Activated CD4-positive, alpha-beta T cell treated with anti-CD3 and anti-CD28 coated beads for 36 hours (primary cell): ENCODE measurements at regions not wholly inside any gene's neighbourhood (a gene's known extent, or its start where the extent isn't known, plus 50 kb on each side); places are given as distances from the start of the nearest gene placed in this dataset.

ENCODE experiments used
- ATAC-seq: fragments of 200-7000 bp; cut with Tn5 transposase; one replicate; pipeline ENCODE4 v1.10.0; 2021; ENCODE audit warnings: mild to moderate bottlenecking, moderate library complexity
- CTCF ChIA-PET: fragments of 350-600 bp; sonication (Branson Sonifier 250); formaldehyde crosslinking; loops from one replicate; lab custom pipeline; 2021; ENCODE audit warnings: antibody characterized with exemption; lab: Charles Lee
- POLR2A ChIA-PET: fragments of 350-600 bp; sonication (Branson Sonifier 250); formaldehyde crosslinking; loops from one replicate; lab custom pipeline; 2021; ENCODE audit warnings: antibody characterized with exemption, inconsistent platforms; lab: Charles Lee
- DNase-seq: peaks from one replicate; pipeline ENCODE4 v3.0.0-alpha.2; 2020
- H3K27ac Mint-ChIP-seq: one replicate; pipeline ENCODE4 v1.8.0; 2021; ENCODE audit warnings: mixed read lengths
- H3K27me3 Mint-ChIP-seq: one replicate; pipeline ENCODE4 v1.8.0; 2021; ENCODE audit warnings: mixed read lengths
- H3K36me3 Mint-ChIP-seq: one replicate; pipeline ENCODE4 v1.8.0; 2021; ENCODE audit warnings: low read depth, mixed read lengths
- H3K4me1 Mint-ChIP-seq: one replicate; pipeline ENCODE4 v1.8.0; 2021; ENCODE audit warnings: mixed read lengths
- H3K4me3 Mint-ChIP-seq: one replicate; pipeline ENCODE4 v1.8.0; 2021; ENCODE audit warnings: mild to moderate bottlenecking, moderate library complexity, mixed read lengths
- H3K9me3 Mint-ChIP-seq: one replicate; pipeline ENCODE4 v1.8.0; 2021; ENCODE audit warnings: low read depth, mixed read lengths
- intact Hi-C, 2 experiments: fragments of 100-400 bp; cut with DNase I in 1 of 2; cut with micrococcal nuclease in 1 of 2; formaldehyde crosslinking; loops; one replicate each; pipeline versions ENCODE4 v1.14.2 to v1.15.1; 2022 to 2024; cut with DNase I, micrococcal nuclease

GRCh38 chr14:80003138-80003537 is 208.2 kb downstream of the DIO2 start:
- intact Hi-C loops, result no loop called here
- no peak for DNase-seq
- Mint-ChIP-seq H3K4me3 (no peak overlapping the region), H3K4me1 (no peaks in the 10 kb centered on the region), H3K27me3 (no peaks in the 10 kb centered on the region), H3K27ac (no peak overlapping the region), H3K36me3 (no peaks in the 10 kb centered on the region), H3K9me3 (peaks cover 2% of the 10 kb centered on the region)
- no peak for ATAC-seq
- CTCF ChIA-PET, result no interaction called here
- POLR2A ChIA-PET, result no interaction called here

- no peak for DNase-seq
- no peak overlapping the region for H3K27ac Mint-ChIP-seq
- intact Hi-C loops, result no loop called here
- no peaks in the 10 kb centered on the region for H3K4me1 Mint-ChIP-seq
- H3K4me3 Mint-ChIP-seq, result no peak overlapping the region
- ChIA-PET CTCF (interaction anchor here (0.7 to 1.5 kb wide), 2 partner anchors 16 to 102 kb away, joined by 3 read pairs; no protein-coding TSS in a partner anchor), POLR2A (no interaction called here)
- H3K9me3 Mint-ChIP-seq, result peaks cover 5% of the 10 kb centered on the region
- H3K36me3 Mint-ChIP-seq, result no peaks in the 10 kb centered on the region
- ATAC-seq, result no peak
- H3K27me3 Mint-ChIP-seq, result no peaks in the 10 kb centered on the region
Measured at GRCh38 chr14:79997509-79998208, 213.6 kb downstream of the DIO2 start.

GRCh38 chr14:79992407-79993198 is 218.7 kb downstream of the DIO2 start:
- ChIA-PET CTCF (no interaction called here), POLR2A (no interaction called here)
- Mint-ChIP-seq H3K4me3 (no peak overlapping the region), H3K36me3 (no peaks in the 10 kb centered on the region), H3K9me3 (peaks cover 7% of the 10 kb centered on the region), H3K27me3 (no peaks in the 10 kb centered on the region), H3K27ac (no peak overlapping the region), H3K4me1 (no peaks in the 10 kb centered on the region)
- intact Hi-C loops, result no loop called here
- DNase-seq, result no peak
- ATAC-seq, result no peak

- intact Hi-C loops, result no loop called here
- no peak for DNase-seq
- Mint-ChIP-seq H3K27ac (no peak overlapping the region), H3K4me3 (no peak overlapping the region), H3K4me1 (no peaks in the 10 kb centered on the region), H3K9me3 (peaks cover 7% of the 10 kb centered on the region), H3K27me3 (no peaks in the 10 kb centered on the region), H3K36me3 (no peaks in the 10 kb centered on the region)
- no peak for ATAC-seq
- ChIA-PET CTCF (no interaction called here), POLR2A (no interaction called here)
Measured at GRCh38 chr14:79991866-79992265, 219.4 kb downstream of the DIO2 start.

- Mint-ChIP-seq H3K9me3 (peaks cover 6% of the 10 kb centered on the region), H3K36me3 (no peaks in the 10 kb centered on the region), H3K4me1 (no peaks in the 10 kb centered on the region), H3K4me3 (no peak overlapping the region), H3K27me3 (no peaks in the 10 kb centered on the region), H3K27ac (no peak overlapping the region)
- ATAC-seq (no peak), DNase-seq (no peak)
- ChIA-PET POLR2A (no interaction called here), CTCF (no interaction called here)
- intact Hi-C loops, result no loop called here
Measured at GRCh38 chr14:79989990-79990389, 221.3 kb downstream of the DIO2 start.

- no peak overlapping the region for H3K27ac Mint-ChIP-seq
- no peak overlapping the region for H3K4me3 Mint-ChIP-seq
- ATAC-seq (no peak), DNase-seq (no peak)
- no peaks in the 10 kb centered on the region for H3K36me3 Mint-ChIP-seq
- H3K9me3 Mint-ChIP-seq, result peaks cover 4% of the 10 kb centered on the region
- intact Hi-C loops, result no loop called here
- CTCF ChIA-PET, result interaction anchor here (0.6 to 0.7 kb wide), 2 partner anchors 203 to 263 kb away, joined by 3 to 4 read pairs; no protein-coding TSS in a partner anchor
- POLR2A ChIA-PET, result no interaction called here
- H3K4me1 Mint-ChIP-seq, result no peaks in the 10 kb centered on the region
- H3K27me3 Mint-ChIP-seq, result no peaks in the 10 kb centered on the region
Measured at GRCh38 chr14:79986251-79986650, 225.1 kb downstream of the DIO2 start.

- H3K4me3 Mint-ChIP-seq, result no peak overlapping the region
- CTCF ChIA-PET, result interaction anchor here (0.7 kb wide), 2 partner anchors 84 to 412 kb away, joined by 3 read pairs; no protein-coding TSS in a partner anchor
- POLR2A ChIA-PET, result no interaction called here
Measured at GRCh38 chr14:79972230-79972629, 239.1 kb downstream of the DIO2 start.

GRCh38 chr14:79971330-79971729 is 240.0 kb downstream of the DIO2 start:
- Mint-ChIP-seq H3K27me3 (no peaks in the 10 kb centered on the region), H3K36me3 (no peaks in the 10 kb centered on the region), H3K27ac (no peak overlapping the region), H3K4me1 (no peaks in the 10 kb centered on the region), H3K4me3 (no peak overlapping the region), H3K9me3 (peaks cover 6% of the 10 kb centered on the region)
- intact Hi-C loops, result no loop called here
- CTCF ChIA-PET, result interaction anchor here (0.7 kb wide), 1 partner anchor 413 kb away, joined by 3 read pairs; no protein-coding TSS in a partner anchor
- POLR2A ChIA-PET, result no interaction called here
- no peak for DNase-seq
- no peak for ATAC-seq

More at GRCh38 chr14:79972230-79972629, 239.1 kb downstream of the DIO2 start:
- intact Hi-C loops, result no loop called here
- Mint-ChIP-seq H3K27me3 (no peaks in the 10 kb centered on the region), H3K4me1 (no peaks in the 10 kb centered on the region), H3K9me3 (peaks cover 6% of the 10 kb centered on the region), H3K36me3 (no peaks in the 10 kb centered on the region), H3K27ac (no peak overlapping the region)
- ATAC-seq (no peak), DNase-seq (no peak)

GRCh38 chr14:79967453-79967852 is 243.9 kb downstream of the DIO2 start:
- intact Hi-C loops, result no loop called here
- H3K4me1 Mint-ChIP-seq, result no peaks in the 10 kb centered on the region
- no peak for DNase-seq
- peaks cover 4% of the 10 kb centered on the region for H3K9me3 Mint-ChIP-seq
- H3K27ac Mint-ChIP-seq, result no peak overlapping the region
- CTCF ChIA-PET, result no interaction called here
- POLR2A ChIA-PET, result no interaction called here
- H3K4me3 Mint-ChIP-seq, result no peak overlapping the region
- no peak for ATAC-seq
- H3K36me3 Mint-ChIP-seq, result no peaks in the 10 kb centered on the region
- no peaks in the 10 kb centered on the region for H3K27me3 Mint-ChIP-seq

GRCh38 chr14:79967001-79967400 is 244.3 kb downstream of the DIO2 start:
- CTCF ChIA-PET, result no interaction called here
- DNase-seq (no peak), ATAC-seq (no peak)
- Mint-ChIP-seq H3K36me3 (no peaks in the 10 kb centered on the region), H3K9me3 (peaks cover 4% of the 10 kb centered on the region), H3K27ac (no peak overlapping the region), H3K4me1 (no peaks in the 10 kb centered on the region), H3K27me3 (no peaks in the 10 kb centered on the region), H3K4me3 (no peak overlapping the region)
- POLR2A ChIA-PET, result no interaction called here
- intact Hi-C loops, result no loop called here

- intact Hi-C loops, result no loop called here
- Mint-ChIP-seq H3K9me3 (peaks cover 5% of the 10 kb centered on the region), H3K4me1 (no peaks in the 10 kb centered on the region), H3K27ac (no peak overlapping the region), H3K36me3 (no peaks in the 10 kb centered on the region), H3K27me3 (no peaks in the 10 kb centered on the region), H3K4me3 (no peak overlapping the region)
- no peak for DNase-seq
- no peak for ATAC-seq
- ChIA-PET POLR2A (no interaction called here), CTCF (no interaction called here)
Measured at GRCh38 chr14:79965896-79966295, 245.4 kb downstream of the DIO2 start.

GRCh38 chr14:79961197-79961596 is 250.1 kb downstream of the DIO2 start:
- POLR2A ChIA-PET, result no interaction called here
- Mint-ChIP-seq H3K4me3 (no peak overlapping the region), H3K27me3 (no peaks in the 10 kb centered on the region), H3K4me1 (no peaks in the 10 kb centered on the region), H3K36me3 (no peaks in the 10 kb centered on the region), H3K27ac (no peak overlapping the region), H3K9me3 (peaks cover 14% of the 10 kb centered on the region)
- no peak for ATAC-seq
- CTCF ChIA-PET, result no interaction called here
- no peak for DNase-seq
- intact Hi-C loops, result no loop called here
